ENCODE measurements at regions not wholly inside any gene's neighbourhood (a gene's known extent, or its start where the extent isn't known, plus 50 kb on each side); places are given as distances from the start of the nearest gene placed in this dataset.

- TF ChIP-seq ATF2 (IDR thresholded peaks at IDR 0.05; ENCODE audit: low read length) = no peak
- no peak for TF ChIP-seq BRCA1 (IDR thresholded peaks at IDR 0.05; ENCODE audit: low read depth, low read length)
- no peak for TF ChIP-seq JUND (IDR thresholded peaks at IDR 0.05; ENCODE audit: low read length)
- TF ChIP-seq SP2 (IDR thresholded peaks at IDR 0.05; ENCODE audit: low read length) = no peak
- TF ChIP-seq ZNF274 (IDR thresholded peaks at IDR 0.05; ENCODE audit: borderline replicate concordance, extremely low read depth, low read length) = no peak
Observed at GRCh38 chr6:37757381-37757780, 59.7 kb upstream of the MDGA1 start (continued).
